ENCODE measurements at regions not wholly inside any gene's neighbourhood (a gene's known extent, or its start where the extent isn't known, plus 50 kb on each side); places are given as distances from the start of the nearest gene placed in this dataset.

DNA sequence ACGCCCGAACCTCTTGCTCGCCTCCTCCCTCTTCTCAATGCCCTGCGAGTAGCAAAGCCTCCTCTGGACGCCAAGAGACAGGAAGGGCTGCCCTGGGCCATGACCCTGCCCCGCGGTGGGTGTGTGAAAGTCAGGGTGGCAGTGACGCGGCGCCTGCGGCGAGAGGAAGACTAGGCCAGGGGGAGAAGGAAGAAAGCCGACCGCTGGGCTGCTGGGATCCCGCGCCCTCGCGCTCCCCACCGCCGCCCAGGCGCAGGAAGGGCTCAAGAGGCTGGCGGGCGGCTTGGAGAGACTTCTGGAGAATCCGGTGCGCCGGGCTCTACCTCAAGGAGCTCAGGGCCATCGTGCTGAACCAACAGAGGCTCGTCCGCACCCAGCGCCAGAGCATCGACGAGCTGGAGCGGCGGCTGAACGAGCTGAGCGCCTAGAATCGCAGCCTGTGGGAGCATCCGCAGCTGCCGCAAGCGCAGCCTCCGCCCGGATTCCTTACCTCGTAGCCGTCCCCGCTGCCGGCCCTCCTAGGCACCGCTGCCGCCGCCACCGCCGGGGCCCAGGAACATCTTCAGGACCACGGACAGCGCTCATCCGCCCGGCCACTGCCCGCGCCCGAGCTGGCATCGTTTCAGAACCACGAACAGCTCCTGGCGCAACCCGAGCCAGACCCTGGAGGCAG lies 105.0 kb upstream of the PRB2 start:
- ChIA-PET POLR2A (interaction anchor here (0.6 kb wide), 1 partner anchor 755 kb away, joined by 3 read pairs; no protein-coding TSS in a partner anchor), CTCF (interaction anchor here (1.2 kb wide), 1 partner anchor 45 kb away, joined by 3 read pairs; no protein-coding TSS in a partner anchor)
- H3K4me3 Mint-ChIP-seq: no peak overlapping the region
- no peak overlapping the region for H3K27ac Mint-ChIP-seq
- peak; percentile 87 for DNase-seq
- H3K36me3 Mint-ChIP-seq: no peaks in the 10 kb centered on the region
- peaks cover 45% of the 10 kb centered on the region for H3K27me3 Mint-ChIP-seq
- intact Hi-C loops (cut with micrococcal nuclease): no loop called here
- H3K9me3 Mint-ChIP-seq: no peaks in the 10 kb centered on the region
- peaks cover 5% of the 10 kb centered on the region for H3K4me1 Mint-ChIP-seq (ENCODE audit: low read depth)

DNA sequence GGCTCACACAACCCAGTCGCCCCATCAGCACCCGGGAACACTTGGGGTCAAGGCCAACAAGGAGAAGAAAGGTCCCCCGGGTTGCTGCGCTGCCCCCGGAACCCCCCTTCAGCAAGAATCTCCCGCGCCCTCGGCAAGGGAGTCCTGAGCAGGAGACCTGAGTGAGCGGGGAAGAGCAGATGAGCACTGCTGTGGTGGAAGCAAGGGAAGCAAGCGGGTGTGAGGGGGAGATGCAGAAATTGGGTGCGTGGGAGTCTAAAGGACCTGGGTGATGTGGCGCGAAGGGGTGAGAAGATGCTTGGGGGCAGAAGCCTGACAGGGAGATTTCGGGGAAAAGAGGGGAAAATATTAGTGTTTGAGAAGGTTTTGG lies 105.5 kb upstream of the PRB2 start:
- no peak overlapping the region for H3K27ac Mint-ChIP-seq
- no peaks in the 10 kb centered on the region for H3K36me3 Mint-ChIP-seq
- no peaks in the 10 kb centered on the region for H3K9me3 Mint-ChIP-seq
- H3K27me3 Mint-ChIP-seq: peaks cover 45% of the 10 kb centered on the region
- ChIA-PET POLR2A (interaction anchor here (0.6 kb wide), 1 partner anchor 754 kb away, joined by 3 read pairs; no protein-coding TSS in a partner anchor), CTCF (interaction anchor here (1.2 kb wide), 1 partner anchor 45 kb away, joined by 3 read pairs; no protein-coding TSS in a partner anchor)
- H3K4me1 Mint-ChIP-seq (ENCODE audit: low read depth): peaks cover 5% of the 10 kb centered on the region
- no peak for DNase-seq
- no peak overlapping the region for H3K4me3 Mint-ChIP-seq
- intact Hi-C loops (cut with micrococcal nuclease): no loop called here

GRCh38 chr12:11508699-11509098 lies 113.3 kb upstream of the PRB2 start:
- POLR2A ChIA-PET: no interaction called here
- intact Hi-C loops (cut with micrococcal nuclease): no loop called here
- Mint-ChIP-seq H3K27ac (no peak overlapping the region), H3K4me1 (ENCODE audit: low read depth) (peaks cover 4% of the 10 kb centered on the region), H3K27me3 (peaks cover 5% of the 10 kb centered on the region), H3K36me3 (no peaks in the 10 kb centered on the region), H3K9me3 (no peaks in the 10 kb centered on the region), H3K4me3 (no peak overlapping the region)
- CTCF ChIA-PET: no interaction called here
- no peak for DNase-seq

- no peak for DNase-seq
- no peak overlapping the region for H3K27ac Mint-ChIP-seq
- ChIA-PET POLR2A (no interaction called here), CTCF (no interaction called here)
- H3K27me3 Mint-ChIP-seq: peaks cover 3% of the 10 kb centered on the region
- intact Hi-C loops (cut with micrococcal nuclease): no loop called here
- H3K4me1 Mint-ChIP-seq (ENCODE audit: low read depth): peaks cover 4% of the 10 kb centered on the region
- H3K9me3 Mint-ChIP-seq: no peaks in the 10 kb centered on the region
- no peaks in the 10 kb centered on the region for H3K36me3 Mint-ChIP-seq
- no peak overlapping the region for H3K4me3 Mint-ChIP-seq
These were observed 114.0 kb upstream of the PRB2 start for GRCh38 chr12:11509326-11509725.

- CTCF ChIA-PET: no interaction called here
- POLR2A ChIA-PET: no interaction called here
- H3K27ac Mint-ChIP-seq: no peak overlapping the region
- H3K36me3 Mint-ChIP-seq: no peaks in the 10 kb centered on the region
- no peak overlapping the region for H3K4me3 Mint-ChIP-seq
- intact Hi-C loops (cut with micrococcal nuclease): no loop called here
- peaks cover 4% of the 10 kb centered on the region for H3K4me1 Mint-ChIP-seq (ENCODE audit: low read depth)
- peaks cover 2% of the 10 kb centered on the region for H3K27me3 Mint-ChIP-seq
- DNase-seq: no peak
- no peaks in the 10 kb centered on the region for H3K9me3 Mint-ChIP-seq
These were observed 115.3 kb upstream of the PRB2 start for GRCh38 chr12:11510671-11511070.

- Mint-ChIP-seq H3K27ac (no peak overlapping the region), H3K36me3 (no peaks in the 10 kb centered on the region), H3K4me3 (no peak overlapping the region), H3K9me3 (no peaks in the 10 kb centered on the region), H3K4me1 (ENCODE audit: low read depth) (no peaks in the 10 kb centered on the region), H3K27me3 (peaks cover 2% of the 10 kb centered on the region)
- intact Hi-C loops (cut with micrococcal nuclease): no loop called here
- CTCF ChIA-PET: no interaction called here
- no peak for DNase-seq
- POLR2A ChIA-PET: no interaction called here
These were observed 117.9 kb upstream of the PRB2 start for GRCh38 chr12:11513288-11513687.

GRCh38 chr12:11517080-11517479 lies 121.7 kb upstream of the PRB2 start:
- Mint-ChIP-seq H3K27ac (no peak overlapping the region), H3K27me3 (peaks cover 2% of the 10 kb centered on the region), H3K9me3 (no peaks in the 10 kb centered on the region), H3K36me3 (no peaks in the 10 kb centered on the region), H3K4me1 (ENCODE audit: low read depth) (no peaks in the 10 kb centered on the region), H3K4me3 (no peak overlapping the region)
- ChIA-PET POLR2A (no interaction called here), CTCF (no interaction called here)
- intact Hi-C loops (cut with micrococcal nuclease): no loop called here
- DNase-seq: no peak

DNA sequence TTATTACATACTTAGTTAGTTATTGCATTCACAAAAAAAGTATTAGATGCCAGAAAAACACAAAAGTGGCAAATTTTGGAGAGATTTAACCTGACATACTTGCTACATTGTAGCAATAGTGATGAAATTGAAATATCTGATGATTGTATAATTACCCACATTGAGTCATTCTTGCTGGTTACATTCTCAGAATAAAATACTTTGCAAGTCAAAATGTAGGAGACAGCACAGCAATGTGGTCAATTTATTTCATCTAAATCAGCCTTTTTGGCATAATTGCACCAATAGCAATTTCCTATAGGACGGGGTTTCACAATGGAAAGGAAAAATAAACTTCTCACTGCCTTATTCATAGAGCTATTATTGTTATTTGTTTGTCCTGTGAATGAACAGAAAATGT lies 125.0 kb upstream of the ETV6 start:
- H3K9me3 Mint-ChIP-seq: no peaks in the 10 kb centered on the region
- no peaks in the 10 kb centered on the region for H3K4me1 Mint-ChIP-seq (ENCODE audit: low read depth)
- H3K27me3 Mint-ChIP-seq: peaks cover 1% of the 10 kb centered on the region
- DNase-seq: no peak
- intact Hi-C loops (cut with micrococcal nuclease): no loop called here
- CTCF ChIA-PET: no interaction called here
- no peak overlapping the region for H3K27ac Mint-ChIP-seq
- POLR2A ChIA-PET: no interaction called here
- H3K4me3 Mint-ChIP-seq: no peak overlapping the region
- H3K36me3 Mint-ChIP-seq: no peaks in the 10 kb centered on the region

- CTCF ChIA-PET: no interaction called here
- Mint-ChIP-seq H3K4me1 (ENCODE audit: low read depth) (no peaks in the 10 kb centered on the region), H3K27me3 (peaks cover 4% of the 10 kb centered on the region), H3K27ac (no peak overlapping the region), H3K36me3 (no peaks in the 10 kb centered on the region), H3K4me3 (no peak overlapping the region), H3K9me3 (no peaks in the 10 kb centered on the region)
- POLR2A ChIA-PET: no interaction called here
- intact Hi-C loops (cut with micrococcal nuclease): no loop called here
- no peak for DNase-seq
These were observed 115.4 kb upstream of the ETV6 start for GRCh38 chr12:11534064-11534463.

GRCh38 chr12:11535127-11535526 lies 114.3 kb upstream of the ETV6 start:
- intact Hi-C loops (cut with micrococcal nuclease): no loop called here
- H3K9me3 Mint-ChIP-seq: no peaks in the 10 kb centered on the region
- H3K27ac Mint-ChIP-seq: no peak overlapping the region
- ChIA-PET POLR2A (no interaction called here), CTCF (no interaction called here)
- no peak overlapping the region for H3K4me3 Mint-ChIP-seq
- no peak for DNase-seq
- H3K27me3 Mint-ChIP-seq: peaks cover 4% of the 10 kb centered on the region
- H3K36me3 Mint-ChIP-seq: no peaks in the 10 kb centered on the region
- no peaks in the 10 kb centered on the region for H3K4me1 Mint-ChIP-seq (ENCODE audit: low read depth)

GRCh38 chr12:11539156-11539555 lies 110.3 kb upstream of the ETV6 start:
- ChIA-PET CTCF (no interaction called here), POLR2A (no interaction called here)
- H3K27me3 Mint-ChIP-seq: peaks cover 4% of the 10 kb centered on the region
- intact Hi-C loops (cut with micrococcal nuclease): no loop called here
- no peak for DNase-seq
- no peak overlapping the region for H3K27ac Mint-ChIP-seq
- no peaks in the 10 kb centered on the region for H3K36me3 Mint-ChIP-seq
- no peak overlapping the region for H3K4me3 Mint-ChIP-seq
- peaks cover 16% of the 10 kb centered on the region for H3K4me1 Mint-ChIP-seq (ENCODE audit: low read depth)
- H3K9me3 Mint-ChIP-seq: no peaks in the 10 kb centered on the region

- ChIA-PET CTCF (no interaction called here), POLR2A (no interaction called here)
- Mint-ChIP-seq H3K36me3 (no peaks in the 10 kb centered on the region), H3K4me3 (no peak overlapping the region), H3K27ac (no peak overlapping the region), H3K27me3 (peaks cover 4% of the 10 kb centered on the region), H3K9me3 (no peaks in the 10 kb centered on the region), H3K4me1 (ENCODE audit: low read depth) (peaks cover 26% of the 10 kb centered on the region)
- intact Hi-C loops (cut with micrococcal nuclease): no loop called here
- no peak for DNase-seq
These were observed 109.3 kb upstream of the ETV6 start for GRCh38 chr12:11540156-11540555.

- CTCF ChIA-PET: no interaction called here
- Mint-ChIP-seq H3K27ac (no peak overlapping the region), H3K36me3 (no peaks in the 10 kb centered on the region), H3K27me3 (peaks cover 4% of the 10 kb centered on the region), H3K9me3 (no peaks in the 10 kb centered on the region), H3K4me1 (ENCODE audit: low read depth) (peaks cover 32% of the 10 kb centered on the region), H3K4me3 (no peak overlapping the region)
- POLR2A ChIA-PET: no interaction called here
- intact Hi-C loops (cut with micrococcal nuclease): no loop called here
- no peak for DNase-seq
These were observed 108.7 kb upstream of the ETV6 start for GRCh38 chr12:11540615-11541310.
